HepG2 (cell line): ENCODE measurements at regions not wholly inside any gene's neighbourhood (a gene's known extent, or its start where the extent isn't known, plus 50 kb on each side); places are given as distances from the start of the nearest gene placed in this dataset.

ENCODE experiments used
- ATAC-seq: fragments of 200-7000 bp; cut with Tn5 transposase; 3 replicates; pipeline ENCODE4 v1.9.1; 2020; ENCODE audit warnings: mild to moderate bottlenecking, moderate library complexity
- BruUV-seq: library from RNA; stranded (reverse); fragments of 400-500 nt; replicated peaks from 2 replicates; lab custom pipeline; 2021; lab: Mats Ljungman, UMichigan
- CTCF ChIA-PET: fragments of 300-600 bp; formaldehyde crosslinking; extraction: SDS; loops from one replicate; lab custom pipeline; 2021; ENCODE audit warnings: low total read pairs, inconsistent platforms, low intra/inter-chr PET ratio; lab: Yijun Ruan, JAX
- POLR2A ChIA-PET: fragments of 350-600 bp; sonication (Branson Sonifier 250); formaldehyde crosslinking; loops from one replicate; lab custom pipeline; 2020; ENCODE audit warnings: antibody characterized with exemption, inconsistent platforms; lab: Yijun Ruan, JAX
- DNase-seq: peaks from one replicate; pipeline ENCODE4 v3.0.0-alpha.2; 2015; ENCODE audit warnings: low spot score
- FAIRE-seq: peaks from 3 replicates; lab custom pipeline; 2011; peaks lifted over from hg19 to GRCh38; lab: Jason Lieb, UNC
- H2AFZ ChIP-seq: one replicate; pipeline ENCODE4 v1.6.1; 2011; ENCODE audit warnings: low read length, inconsistent platforms
- H3K27ac ChIP-seq: fragments of 300-600 bp; 3 replicates; pipeline ENCODE4 v1.8.0; 2011; ENCODE audit warnings: mixed run types, mild to moderate bottlenecking, mixed read lengths, low read length, inconsistent platforms; ENCODE audit not compliant: insufficient read depth; ENCODE audit errors: extremely low read length
- H3K27me3 ChIP-seq, 2 experiments: fragments of 200-600 bp in 1 of 2; 2 replicates in 1 of 2; 3 replicates in 1 of 2; pipeline versions ENCODE4 v1.6.0 to v1.8.0; 2011; ENCODE audit warnings: low read length in 2 of 2, mild to moderate bottlenecking in 2 of 2, moderate library complexity in 2 of 2, inconsistent platforms in 1 of 2; ENCODE audit not compliant: insufficient read depth in 2 of 2, control insufficient read depth in 1 of 2
- H3K36me3 ChIP-seq, 2 experiments: fragments of 200-600 bp in 1 of 2; replicated peaks in 1 of 2; 2 replicates in 1 of 2; 3 replicates in 1 of 2; pipeline versions ENCODE4 v1.5.1 to v1.8.0; 2011; ENCODE audit warnings: low read length in 2 of 2, inconsistent platforms in 1 of 2; ENCODE audit not compliant: insufficient read depth in 2 of 2, control insufficient read depth in 1 of 2
- H3K4me1 ChIP-seq: 2 replicates; pipeline ENCODE4 v1.5.1; 2012; ENCODE audit warnings: low read length, inconsistent platforms; ENCODE audit not compliant: insufficient read depth
- H3K4me2 ChIP-seq: 2 replicates; pipeline ENCODE4 v1.6.0; 2011; ENCODE audit warnings: low read depth, low read length, inconsistent platforms
- H3K4me3 ChIP-seq, 3 experiments: fragments of 200-600 bp in 1 of 3; sonication (generic), shearing (Covaris generic) in 1 of 3; replicated peaks in 1 of 3; 2 replicates each; pipeline ENCODE4 v1.5.1; 2011 to 2016; ENCODE audit warnings: low read length in 3 of 3, inconsistent platforms in 2 of 3, low read depth in 2 of 3, mild to moderate bottlenecking in 2 of 3, control low read depth in 1 of 3, mixed read lengths in 1 of 3; ENCODE audit not compliant: insufficient read depth in 1 of 3
- H3K79me2 ChIP-seq: one replicate; pipeline ENCODE4 v1.6.1; 2011; ENCODE audit warnings: low read length, inconsistent platforms; ENCODE audit not compliant: insufficient read depth
- H3K9ac ChIP-seq: 2 replicates; pipeline ENCODE4 v1.6.0; 2011; ENCODE audit warnings: mild to moderate bottlenecking, low read depth, low read length, inconsistent platforms; ENCODE audit not compliant: insufficient read depth
- H3K9me3 ChIP-seq: 2 replicates; pipeline ENCODE4 v1.5.1; 2012; ENCODE audit warnings: mild to moderate bottlenecking, low read length
- H4K20me1 ChIP-seq: 2 replicates; pipeline ENCODE4 v1.6.0; 2011; ENCODE audit warnings: inconsistent platforms, mild to moderate bottlenecking, low read length, moderate library complexity; ENCODE audit not compliant: insufficient read depth
- CAMTA2 ChIP-seq: sonication (generic); formaldehyde crosslinking; IDR thresholded peaks from 2 replicates; pipeline ENCODE4 v1.4.0; 2020; ENCODE audit warnings: mild to moderate bottlenecking, missing genetic modification reagents, borderline replicate concordance
- CEBPB ChIP-seq: IDR thresholded peaks from 2 replicates; pipeline ENCODE4 v1.6.1; 2011; ENCODE audit warnings: low read depth, low read length, improper control_type of control experiment, borderline replicate concordance
- CREB1 ChIP-seq, 2 experiments: fragments of 450-650 bp in 1 of 2; IDR thresholded peaks; 2 replicates each; pipeline ENCODE4 v1.6.1; 2016 to 2017; ENCODE audit warnings: control low read depth in 1 of 2, mild to moderate bottlenecking in 1 of 2, missing compliant biosample characterization in 1 of 2, missing genetic modification characterization in 1 of 2
- ELF1 ChIP-seq: sonication (generic); formaldehyde crosslinking; IDR thresholded peaks from 2 replicates; pipeline ENCODE4 v1.4.0; 2020; ENCODE audit warnings: missing genetic modification reagents
- MED1 ChIP-seq: sonication (generic); formaldehyde crosslinking; IDR thresholded peaks from 2 replicates; pipeline ENCODE4 v1.4.0; 2020; ENCODE audit warnings: missing genetic modification reagents
- NR1H2 ChIP-seq: sonication (generic); formaldehyde crosslinking; IDR thresholded peaks from 2 replicates; pipeline ENCODE4 v1.8.1; 2022; ENCODE audit warnings: low read depth, missing genetic modification reagents, borderline replicate concordance
- POLR2AphosphoS5 ChIP-seq: IDR thresholded peaks from 2 replicates; pipeline ENCODE4 v1.6.1; 2012; ENCODE audit warnings: low read depth, low read length
- SMYD3 ChIP-seq: sonication (generic); formaldehyde crosslinking; IDR thresholded peaks from 2 replicates; pipeline ENCODE4 v1.8.1; 2023; ENCODE audit warnings: mild to moderate bottlenecking, missing genetic modification reagents
- ZNF224 ChIP-seq: sonication (generic); formaldehyde crosslinking; IDR thresholded peaks from 2 replicates; pipeline ENCODE4 v1.5.0; 2020; ENCODE audit warnings: mild to moderate bottlenecking, missing genetic modification reagents
- ZNF331 ChIP-seq: sonication (generic); formaldehyde crosslinking; IDR thresholded peaks from 2 replicates; pipeline ENCODE4 v1.4.0; 2020; ENCODE audit warnings: missing genetic modification reagents
- ZNF503 ChIP-seq: sonication (generic); formaldehyde crosslinking; IDR thresholded peaks from 2 replicates; pipeline ENCODE4 v1.4.0; 2020; ENCODE audit warnings: missing genetic modification reagents
- ZNF7 ChIP-seq: IDR thresholded peaks from 2 replicates; pipeline ENCODE4 v1.6.1; 2016; ENCODE audit warnings: missing biosample characterization, missing genetic modification reagents
- WGBS: methylation state at CpG from one replicate; pipeline ENCODE4 v1.1.6; 2017; ENCODE audit warnings: low lambda C conversion rate; 5-methylcytosine and 5-hydroxymethylcytosine counted together
- in situ Hi-C: cut with HindIII; loops from 2 replicates; pipeline ENCODE4 v1.10.0; 2017; ENCODE audit warnings: low pct_unique_long_range_greater_than_20kb; ENCODE audit not compliant: extremely low pct_ligation_motif_present
- intact Hi-C: fragments of 100-400 bp; cut with micrococcal nuclease; formaldehyde crosslinking; loops from one replicate; pipeline ENCODE4 v1.10.0; 2022; ENCODE audit not compliant: unreplicated experiment

GRCh38 chr4:136412708-136413107, 1119.6 kb downstream of the PCDH18 start:
- no peak overlapping the region for H3K4me2 ChIP-seq
- WGBS: 14% methylated on average over 2 of the region's 2 CpGs
- no TSS peak for BruUV-seq

GRCh38 chr4:136400829-136401228, 1131.5 kb downstream of the PCDH18 start:
- 15% methylated on average over 5 of the region's 5 CpGs for WGBS
- FAIRE-seq (no peak), ATAC-seq (peak; percentile 70), DNase-seq (peak; percentile 2)
- Histone ChIP-seq H3K27ac (no peak overlapping the region), H3K9me3 (no peaks in the 10 kb centered on the region), H3K27me3 (no peaks in the 10 kb centered on the region), H2AFZ (no peak overlapping the region), H3K4me2 (no peak overlapping the region), H3K9ac (no peak overlapping the region), H3K4me1 (no peaks in the 10 kb centered on the region), H3K4me3 (no peak overlapping the region), H3K79me2 (no peaks in the 10 kb centered on the region), H4K20me1 (no peaks in the 10 kb centered on the region), H3K36me3 (no peaks in the 10 kb centered on the region)
- no TSS peak for BruUV-seq
- TF ChIP-seq MED1 (CRISPR knock-in tag): no peak
- TF ChIP-seq ZNF7 (CRISPR knock-in tag): no peak
- peak; percentile 63 for TF ChIP-seq CREB1 (IDR thresholded peaks at IDR 0.05)
- TF ChIP-seq CREB1 (CRISPR knock-in tag; IDR thresholded peaks at IDR 0.05): no peak
- TF ChIP-seq SMYD3 (CRISPR knock-in tag): no peak
- TF ChIP-seq ZNF331 (CRISPR knock-in tag): peak; percentile 86
- TF ChIP-seq CAMTA2 (CRISPR knock-in tag): no peak
- no peak for TF ChIP-seq ZNF224 (CRISPR knock-in tag)
- no peak for TF ChIP-seq NR1H2
- TF ChIP-seq ELF1 (CRISPR knock-in tag): no peak
- TF ChIP-seq ZNF503 (CRISPR knock-in tag): no peak
- intact Hi-C loops: no loop called here
- CTCF ChIA-PET: no interaction called here
- in situ Hi-C loops: no loop called here
- POLR2A ChIA-PET: no interaction called here

More at GRCh38 chr4:136412708-136413107, 1119.6 kb downstream of the PCDH18 start:
- Histone ChIP-seq H3K27ac (no peak overlapping the region), H3K79me2 (no peaks in the 10 kb centered on the region), H4K20me1 (no peaks in the 10 kb centered on the region), H3K4me3 (no peak overlapping the region), H3K9me3 (no peaks in the 10 kb centered on the region), H3K27me3 (no peaks in the 10 kb centered on the region; a peak in 1 of 5 replicates), H2AFZ (no peak overlapping the region), H3K4me1 (no peaks in the 10 kb centered on the region), H3K36me3 (no peaks in the 10 kb centered on the region), H3K9ac (no peak overlapping the region)
- intact Hi-C loops: no loop called here
- ChIA-PET CTCF (no interaction called here), POLR2A (no interaction called here)
- ATAC-seq (no peak), DNase-seq (no peak), FAIRE-seq (no peak)
- TF ChIP-seq POLR2AphosphoS5: no peak
- TF ChIP-seq CEBPB: peak; percentile 10; the same call in 1 of the 2 replicates
- in situ Hi-C loops: no loop called here
